H1 (cell line): ENCODE measurements at regions not wholly inside any gene's neighbourhood (a gene's known extent, or its start where the extent isn't known, plus 50 kb on each side); places are given as distances from the start of the nearest gene placed in this dataset.

Source experiments
- CTCF ChIA-PET: fragments of 300-600 bp; sonication (Branson Sonifier 250); formaldehyde crosslinking; loops from one replicate; lab custom pipeline; 2021; ENCODE audit not compliant: partially characterized antibody; lab: Charles Lee
- POLR2A ChIA-PET: fragments of 300-600 bp; sonication (Branson Sonifier 250); formaldehyde crosslinking; loops from one replicate; lab custom pipeline; 2021; ENCODE audit warnings: inconsistent platforms; ENCODE audit not compliant: partially characterized antibody; lab: Charles Lee
- DNase-seq, 2 experiments: peaks; one replicate each; pipeline versions ENCODE4 v3.0.0 to v3.0.0-alpha.2; 2010 to 2022; ENCODE audit warnings: low spot score in 2 of 2, low read depth in 1 of 2, mixed read lengths in 1 of 2
- FAIRE-seq: peaks from 2 replicates; lab custom pipeline; 2011; peaks lifted over from hg19 to GRCh38; lab: Jason Lieb, UNC
- H2AFZ ChIP-seq: 2 replicates; pipeline ENCODE4 v1.8.1; 2012; ENCODE audit warnings: low read length, inconsistent platforms
- H2AK5ac ChIP-seq: 2 replicates; pipeline ENCODE4 v1.6.1; 2013; ENCODE audit warnings: low read depth, low read length
- H2BK120ac ChIP-seq: replicated peaks from 2 replicates; pipeline ENCODE3; 2013; ENCODE audit warnings: low read depth, low read length, inconsistent platforms
- H2BK12ac ChIP-seq: 2 replicates; pipeline ENCODE4 v1.6.1; 2013; ENCODE audit warnings: low read depth, low read length
- H2BK15ac ChIP-seq: 2 replicates; pipeline ENCODE4 v1.6.1; 2013; ENCODE audit warnings: low read length
- H2BK20ac ChIP-seq: 2 replicates; pipeline ENCODE4 v1.6.1; 2013; ENCODE audit warnings: low read length
- H2BK5ac ChIP-seq: 2 replicates; pipeline ENCODE4 v1.6.1; 2013; ENCODE audit warnings: low read depth, low read length
- H3K14ac ChIP-seq: 2 replicates; pipeline ENCODE4 v1.6.1; 2013; ENCODE audit warnings: inconsistent platforms; ENCODE audit not compliant: insufficient read length
- H3K18ac ChIP-seq: 2 replicates; pipeline ENCODE4 v1.6.1; 2013; ENCODE audit warnings: low read length; ENCODE audit errors: extremely low read depth
- H3K23ac ChIP-seq: 2 replicates; pipeline ENCODE4 v1.6.1; 2013; ENCODE audit warnings: inconsistent platforms; ENCODE audit not compliant: insufficient read length
- H3K23me2 ChIP-seq: 2 replicates; pipeline ENCODE4 v1.6.1; 2013; ENCODE audit warnings: low read depth, low read length
- H3K27ac ChIP-seq: 2 replicates; pipeline ENCODE4 v1.6.1; 2011; ENCODE audit warnings: low read depth, low read length, inconsistent platforms
- H3K27me3 ChIP-seq, 4 experiments: replicated peaks in 1 of 4; 1 replicate in 1 of 4; 2 replicates in 3 of 4; pipeline versions ENCODE4 v1.6.1 to v1.8.1; 2011 to 2013; ENCODE audit warnings: low read length in 3 of 4, mild to moderate bottlenecking in 3 of 4, inconsistent platforms in 2 of 4, mixed read lengths in 2 of 4, moderate library complexity in 1 of 4; ENCODE audit not compliant: control insufficient read depth in 3 of 4, insufficient read depth in 3 of 4; ENCODE audit errors: extremely low read depth in 1 of 4
- H3K36me3 ChIP-seq, 4 experiments: 2 replicates each; pipeline versions ENCODE4 v1.6.1 to v1.8.1; 2011 to 2013; ENCODE audit warnings: mild to moderate bottlenecking in 4 of 4, low read length in 3 of 4, moderate library complexity in 2 of 4, control low read depth in 1 of 4, inconsistent platforms in 1 of 4; ENCODE audit not compliant: insufficient read depth in 4 of 4, control insufficient read depth in 2 of 4
- H3K4ac ChIP-seq: replicated peaks from 2 replicates; pipeline ENCODE3; 2013; ENCODE audit warnings: low read length, low read depth, mixed read lengths, inconsistent platforms; ENCODE audit not compliant: insufficient read length
- H3K4me1 ChIP-seq, 4 experiments: replicated peaks in 1 of 4; 1 replicate in 1 of 4; 2 replicates in 3 of 4; pipeline versions ENCODE4 v1.6.1 to v1.8.1; 2011 to 2013; ENCODE audit warnings: low read length in 3 of 4, inconsistent platforms in 2 of 4, mixed read lengths in 1 of 4; ENCODE audit not compliant: insufficient read depth in 4 of 4, control insufficient read depth in 3 of 4
- H3K4me2 ChIP-seq, 2 experiments: 2 replicates each; pipeline versions ENCODE4 v1.6.1 to v1.8.1; 2011 to 2013; ENCODE audit warnings: low read depth in 2 of 2, low read length in 2 of 2, control low read depth in 1 of 2, inconsistent platforms in 1 of 2, mild to moderate bottlenecking in 1 of 2; ENCODE audit not compliant: insufficient read depth in 1 of 2
- H3K4me3 ChIP-seq, 4 experiments: fragments of 200-600, 300-600 bp in 1 of 4; sonication (generic), shearing (Covaris generic), sonication (Bioruptor Twin) in 1 of 4; 2 replicates each; pipeline versions ENCODE4 v1.5.1 to v1.8.1; 2011 to 2016; ENCODE audit warnings: low read length in 4 of 4, low read depth in 3 of 4, control low read depth in 2 of 4, inconsistent platforms in 2 of 4, mild to moderate bottlenecking in 2 of 4, mixed read lengths in 1 of 4, moderate library complexity in 1 of 4; ENCODE audit not compliant: insufficient read depth in 2 of 4; ENCODE audit errors: extremely low read depth in 1 of 4
- H3K56ac ChIP-seq: replicated peaks from 2 replicates; pipeline ENCODE3; 2013; ENCODE audit warnings: low read depth, mild to moderate bottlenecking, mixed read lengths, low read length, inconsistent platforms; ENCODE audit not compliant: insufficient read length
- H3K79me1 ChIP-seq: 2 replicates; pipeline ENCODE4 v1.6.1; 2013; ENCODE audit warnings: low read depth, low read length, control low read depth
- H3K79me2 ChIP-seq, 2 experiments: 2 replicates each; pipeline versions ENCODE4 v1.6.1 to v1.8.1; 2012 to 2013; ENCODE audit warnings: low read length in 2 of 2, mild to moderate bottlenecking in 2 of 2, inconsistent platforms in 1 of 2; ENCODE audit not compliant: insufficient read depth in 2 of 2, control insufficient read depth in 1 of 2
- H3K9ac ChIP-seq, 4 experiments: replicated peaks in 1 of 4; 1 replicate in 1 of 4; 2 replicates in 3 of 4; pipeline versions ENCODE4 v1.6.1 to v1.8.1; 2011 to 2013; ENCODE audit warnings: low read depth in 3 of 4, low read length in 3 of 4, control low read depth in 2 of 4, mild to moderate bottlenecking in 2 of 4, moderate library complexity in 2 of 4, inconsistent platforms in 1 of 4; ENCODE audit errors: extremely low read depth in 1 of 4
- H3K9me3 ChIP-seq, 2 experiments: 2 replicates each; pipeline versions ENCODE4 v1.6.1 to v1.8.1; 2012 to 2013; ENCODE audit warnings: mild to moderate bottlenecking in 2 of 2, moderate library complexity in 2 of 2, control low read depth in 1 of 2, inconsistent platforms in 1 of 2, low read depth in 1 of 2, low read length in 1 of 2, mixed read lengths in 1 of 2; ENCODE audit not compliant: insufficient read depth in 2 of 2
- H4K20me1 ChIP-seq, 2 experiments: replicated peaks in 1 of 2; 2 replicates each; pipeline versions ENCODE3 to v1.8.1; 2011 to 2013; ENCODE audit warnings: inconsistent platforms in 2 of 2, low read length in 2 of 2, mild to moderate bottlenecking in 1 of 2; ENCODE audit not compliant: insufficient read depth in 2 of 2, control insufficient read depth in 1 of 2
- H4K5ac ChIP-seq: 2 replicates; pipeline ENCODE4 v1.6.1; 2013; ENCODE audit warnings: low read length, low read depth, mixed read lengths, inconsistent platforms; ENCODE audit not compliant: insufficient read length
- H4K8ac ChIP-seq: 2 replicates; pipeline ENCODE4 v1.8.0; 2013; ENCODE audit warnings: mild to moderate bottlenecking, moderate library complexity, low read length, inconsistent platforms; ENCODE audit not compliant: insufficient read depth; ENCODE audit errors: extremely low read depth
- H4K91ac ChIP-seq: replicated peaks from 2 replicates; pipeline ENCODE3; 2013; ENCODE audit warnings: low read length, mixed read lengths, inconsistent platforms; ENCODE audit not compliant: insufficient read length
- SAP30 ChIP-seq: fragments of 300-600 bp; sonication (generic); IDR thresholded peaks from 2 replicates; pipeline ENCODE4 v1.7.1; 2012; ENCODE audit warnings: low read length, moderate library complexity, mild to moderate bottlenecking, inconsistent platforms; ENCODE audit not compliant: insufficient read depth, insufficient replicate concordance
- WGBS, 2 experiments: shearing (Covaris generic) in 1 of 2; methylation state at CpG; one replicate each; pipeline versions ENCODE4 v1.1.6 to v1.1.7; 2013 to 2015; ENCODE audit warnings: low lambda C conversion rate in 2 of 2, mixed read lengths in 2 of 2, inconsistent platforms in 1 of 2, low coverage in 1 of 2, missing lambda C conversion rate in 1 of 2; ENCODE audit not compliant: insufficient replicate concordance in 2 of 2, insufficient coverage in 1 of 2, insufficient read length in 1 of 2; ENCODE audit errors: extremely low coverage in 1 of 2, missing lambda C conversion rate in 1 of 2; 5-methylcytosine and 5-hydroxymethylcytosine counted together

- Histone ChIP-seq H4K20me1 (no peaks in the 10 kb centered on the region), H3K18ac (no peak overlapping the region), H3K36me3 (no peaks in the 10 kb centered on the region), H3K27me3 (no peaks in the 10 kb centered on the region), H2BK12ac (no peak overlapping the region), H3K4me1 (peaks cover 0 to 5% (median 1%) of the 10 kb centered on the region in 4 experiments; a peak in 1 of 7 replicates), H2BK120ac (no peak overlapping the region), H4K5ac (no peak overlapping the region), H3K79me2 (no peaks in the 10 kb centered on the region), H3K56ac (no peak overlapping the region), H3K4me2 (no peak overlapping the region), H2AFZ (no peak overlapping the region), H3K23ac (no peak overlapping the region), H2BK15ac (no peak overlapping the region), H3K79me1 (no peaks in the 10 kb centered on the region), H3K14ac (no peak overlapping the region), H2BK5ac (no peak overlapping the region), H4K91ac (no peak overlapping the region), H3K27ac (no peak overlapping the region), H3K9ac (no peak overlapping the region), H3K23me2 (no peaks in the 10 kb centered on the region), H2BK20ac (no peak overlapping the region), H3K9me3 (no peaks in the 10 kb centered on the region), H4K8ac (no peak overlapping the region), H2AK5ac (no peak overlapping the region), H3K4ac (no peak overlapping the region), H3K4me3 (no peak overlapping the region)
- WGBS, 2 experiments, result 88% methylated on average over 10 of the region's 11 CpGs; no CpG with 5 or more reads in 1 of the 2 experiments
- CTCF ChIA-PET, result interaction anchor here (1.0 to 18.2 kb wide), 4 partner anchors 10 to 161 kb away, joined by 3 to 319 read pairs (median 5); no protein-coding TSS in a partner anchor
- POLR2A ChIA-PET, result interaction anchor here (1.1 kb wide), 1 partner anchor 160 kb away, joined by 3 read pairs; no protein-coding TSS in a partner anchor
- no peak for TF ChIP-seq SAP30
- FAIRE-seq, result no peak
- DNase-seq, result no peak
These were observed 80.6 kb downstream of the IRF8 start for GRCh38 chr16:85979605-85980004.
